ENCODE measurements at regions not wholly inside any gene's neighbourhood (a gene's known extent, or its start where the extent isn't known, plus 50 kb on each side); places are given as distances from the start of the nearest gene placed in this dataset.
"Not testable (repeated sequence)": the region's sequence is repeated elsewhere in the genome, so short reads cannot be mapped to it uniquely, and the experiment has no call there.

GRCh38 chr3:34419801-34420200 lies 621.4 kb downstream of the PDCD6IP start:
- Mint-ChIP-seq H3K4me3 (no peak overlapping the region), H3K27ac (no peak overlapping the region), H3K36me3 (no peaks in the 10 kb centered on the region), H3K27me3 (no peaks in the 10 kb centered on the region), H3K9me3 (peaks cover 7% of the 10 kb centered on the region), H3K4me1 (no peaks in the 10 kb centered on the region)
- CTCF ChIA-PET: no interaction called here
- DNase-seq: no peak

- CTCF ChIA-PET: no interaction called here
- Mint-ChIP-seq H3K27ac (no peak overlapping the region), H3K27me3 (no peaks in the 10 kb centered on the region), H3K9me3 (peaks cover 7% of the 10 kb centered on the region), H3K4me3 (no peak overlapping the region), H3K4me1 (no peaks in the 10 kb centered on the region), H3K36me3 (no peaks in the 10 kb centered on the region)
- DNase-seq: no peak
Measured at GRCh38 chr3:34421762-34422161, 623.3 kb downstream of the PDCD6IP start.

GRCh38 chr3:34439796-34440195 lies 641.4 kb downstream of the PDCD6IP start:
- H3K9me3 Mint-ChIP-seq: peaks cover 9% of the 10 kb centered on the region
- no peaks in the 10 kb centered on the region for H3K27me3 Mint-ChIP-seq
- H3K27ac Mint-ChIP-seq: no peak overlapping the region
- H3K4me3 Mint-ChIP-seq: no peak overlapping the region
- DNase-seq: no peak
- no peaks in the 10 kb centered on the region for H3K4me1 Mint-ChIP-seq
- CTCF ChIA-PET: no interaction called here
- H3K36me3 Mint-ChIP-seq: no peaks in the 10 kb centered on the region

- no peak for DNase-seq
- Mint-ChIP-seq H3K9me3 (peaks cover 9% of the 10 kb centered on the region), H3K27me3 (no peaks in the 10 kb centered on the region), H3K4me3 (no peak overlapping the region), H3K27ac (no peak overlapping the region), H3K36me3 (no peaks in the 10 kb centered on the region), H3K4me1 (no peaks in the 10 kb centered on the region)
- CTCF ChIA-PET: no interaction called here
Measured at GRCh38 chr3:34444137-34444536, 645.7 kb downstream of the PDCD6IP start.

GRCh38 chr3:34449305-34449704 lies 650.9 kb downstream of the PDCD6IP start:
- Mint-ChIP-seq H3K9me3 (peaks cover 6% of the 10 kb centered on the region), H3K4me3 (no peak overlapping the region), H3K4me1 (no peaks in the 10 kb centered on the region), H3K27me3 (no peaks in the 10 kb centered on the region), H3K36me3 (no peaks in the 10 kb centered on the region), H3K27ac (no peak overlapping the region)
- CTCF ChIA-PET: no interaction called here
- no peak for DNase-seq

- no peak for DNase-seq
- no peak overlapping the region for H3K4me3 Mint-ChIP-seq
Measured at GRCh38 chr3:34463414-34463813, 665.0 kb downstream of the PDCD6IP start.

GRCh38 chr3:34464646-34465045 lies 666.2 kb downstream of the PDCD6IP start:
- Mint-ChIP-seq H3K36me3 (no peaks in the 10 kb centered on the region), H3K9me3 (peaks cover 14% of the 10 kb centered on the region), H3K4me1 (no peaks in the 10 kb centered on the region), H3K4me3 (no peak overlapping the region), H3K27me3 (no peaks in the 10 kb centered on the region), H3K27ac (no peak overlapping the region)
- DNase-seq: no peak
- CTCF ChIA-PET: no interaction called here

More at GRCh38 chr3:34463414-34463813, 665.0 kb downstream of the PDCD6IP start:
- no peaks in the 10 kb centered on the region for H3K27me3 Mint-ChIP-seq
- no peak overlapping the region for H3K27ac Mint-ChIP-seq
- H3K36me3 Mint-ChIP-seq: no peaks in the 10 kb centered on the region
- peaks cover 20% of the 10 kb centered on the region for H3K9me3 Mint-ChIP-seq
- H3K4me1 Mint-ChIP-seq: no peaks in the 10 kb centered on the region
- CTCF ChIA-PET: no interaction called here

- no peak for DNase-seq
- H3K27ac Mint-ChIP-seq: no peak overlapping the region
- H3K4me1 Mint-ChIP-seq: no peaks in the 10 kb centered on the region
- CTCF ChIA-PET: no interaction called here
- H3K27me3 Mint-ChIP-seq: no peaks in the 10 kb centered on the region
- H3K4me3 Mint-ChIP-seq: no peak overlapping the region
- no peaks in the 10 kb centered on the region for H3K36me3 Mint-ChIP-seq
- H3K9me3 Mint-ChIP-seq: peaks cover 4% of the 10 kb centered on the region
Measured at GRCh38 chr3:34475851-34476250, 677.4 kb downstream of the PDCD6IP start.

GRCh38 chr3:34483311-34483887 lies 685.0 kb downstream of the PDCD6IP start:
- Mint-ChIP-seq H3K4me1 (no peaks in the 10 kb centered on the region), H3K4me3 (no peak overlapping the region), H3K27me3 (no peaks in the 10 kb centered on the region), H3K9me3 (no peaks in the 10 kb centered on the region), H3K36me3 (no peaks in the 10 kb centered on the region), H3K27ac (no peak overlapping the region)
- CTCF ChIA-PET: no interaction called here
- no peak for DNase-seq

- Mint-ChIP-seq H3K9me3 (no peaks in the 10 kb centered on the region), H3K4me3 (no peak overlapping the region), H3K27me3 (no peaks in the 10 kb centered on the region), H3K27ac (no peak overlapping the region), H3K4me1 (no peaks in the 10 kb centered on the region), H3K36me3 (no peaks in the 10 kb centered on the region)
- CTCF ChIA-PET: no interaction called here
- DNase-seq: no peak
Measured at GRCh38 chr3:34504366-34504765, 705.9 kb downstream of the PDCD6IP start.

- H3K36me3 Mint-ChIP-seq: no peaks in the 10 kb centered on the region
- H3K4me3 Mint-ChIP-seq: no peak overlapping the region
- no peaks in the 10 kb centered on the region for H3K9me3 Mint-ChIP-seq
- no peak for DNase-seq
- no peaks in the 10 kb centered on the region for H3K4me1 Mint-ChIP-seq
- H3K27ac Mint-ChIP-seq: no peak overlapping the region
- no peaks in the 10 kb centered on the region for H3K27me3 Mint-ChIP-seq
- CTCF ChIA-PET: no interaction called here
Measured at GRCh38 chr3:34504775-34505174, 706.3 kb downstream of the PDCD6IP start.

- Mint-ChIP-seq H3K36me3 (no peaks in the 10 kb centered on the region), H3K4me3 (no peak overlapping the region), H3K4me1 (no peaks in the 10 kb centered on the region), H3K9me3 (no peaks in the 10 kb centered on the region), H3K27ac (no peak overlapping the region), H3K27me3 (no peaks in the 10 kb centered on the region)
- no peak for DNase-seq
- CTCF ChIA-PET: no interaction called here
Measured at GRCh38 chr3:34508732-34509131, 710.3 kb downstream of the PDCD6IP start.

- Mint-ChIP-seq H3K27ac (no peak overlapping the region), H3K36me3 (no peaks in the 10 kb centered on the region), H3K9me3 (no peaks in the 10 kb centered on the region), H3K27me3 (no peaks in the 10 kb centered on the region), H3K4me3 (no peak overlapping the region), H3K4me1 (no peaks in the 10 kb centered on the region)
- CTCF ChIA-PET: no interaction called here
- no peak for DNase-seq
Measured at GRCh38 chr3:34511891-34512290, 713.5 kb downstream of the PDCD6IP start.

- H3K4me3 Mint-ChIP-seq, H3K36me3 Mint-ChIP-seq, H3K27ac Mint-ChIP-seq, H3K4me1 Mint-ChIP-seq, DNase-seq, H3K9me3 Mint-ChIP-seq, H3K27me3 Mint-ChIP-seq, CTCF ChIA-PET: not testable (repeated sequence)
Measured at GRCh38 chr3:34519008-34519407, 720.6 kb downstream of the PDCD6IP start.

- H3K36me3 Mint-ChIP-seq: no peaks in the 10 kb centered on the region
- no peaks in the 10 kb centered on the region for H3K27me3 Mint-ChIP-seq
- no peak for DNase-seq
- no peaks in the 10 kb centered on the region for H3K9me3 Mint-ChIP-seq
- CTCF ChIA-PET: no interaction called here
- H3K4me1 Mint-ChIP-seq: no peaks in the 10 kb centered on the region
- H3K27ac Mint-ChIP-seq: no peak overlapping the region
- no peak overlapping the region for H3K4me3 Mint-ChIP-seq
Measured at GRCh38 chr3:34531156-34531555, 732.7 kb downstream of the PDCD6IP start.

GRCh38 chr3:34533451-34533850 lies 735.0 kb downstream of the PDCD6IP start:
- Mint-ChIP-seq H3K27me3 (no peaks in the 10 kb centered on the region), H3K36me3 (no peaks in the 10 kb centered on the region), H3K27ac (no peak overlapping the region), H3K4me1 (no peaks in the 10 kb centered on the region), H3K9me3 (no peaks in the 10 kb centered on the region), H3K4me3 (no peak overlapping the region)
- CTCF ChIA-PET: no interaction called here
- DNase-seq: no peak
